ENCODE measurements at regions not wholly inside any gene's neighbourhood (a gene's known extent, or its start where the extent isn't known, plus 50 kb on each side); places are given as distances from the start of the nearest gene placed in this dataset.

- no TSS peak for BruUV-seq (replicated peaks)
- no peaks in the 10 kb centered on the region for H3K27me3 ChIP-seq (ENCODE audit: insufficient read depth, low read length)
- POLR2A ChIA-PET: no interaction called here
- H3K9me2 ChIP-seq (ENCODE audit: insufficient read depth): no peaks in the 10 kb centered on the region
- no peak overlapping the region for H3K4me3 ChIP-seq (replicated peaks in 1 of 2; ENCODE audit: low read depth in 1 of 2, low read length in 2 of 2)
- no peaks in the 10 kb centered on the region for H3K36me3 ChIP-seq (ENCODE audit: control insufficient read depth in 1 of 2, insufficient read depth in 2 of 2, low read length in 2 of 2)
- no peak overlapping the region for H2AFZ ChIP-seq (ENCODE audit: low read depth, low read length, poor library complexity, severe bottlenecking)
- CTCF ChIA-PET: no interaction called here
- no peaks in the 10 kb centered on the region for H3K9me3 ChIP-seq (ENCODE audit: control insufficient read depth in 1 of 2, insufficient read depth in 1 of 2, low read depth in 1 of 2, low read length in 2 of 2)
- H3K4me1 ChIP-seq (ENCODE audit: control insufficient read depth in 1 of 2, insufficient read depth in 2 of 2, low read length in 2 of 2): no peaks in the 10 kb centered on the region
- H3K79me2 ChIP-seq (ENCODE audit: insufficient read depth, low read length): no peaks in the 10 kb centered on the region
- no peaks in the 10 kb centered on the region for H4K20me1 ChIP-seq (ENCODE audit: insufficient read depth)
- no peak overlapping the region for H3K27ac ChIP-seq (ENCODE audit: low read depth, low read length)
- intact Hi-C loops (cut with micrococcal nuclease): no loop called here
- RAD21 ChIA-PET (ENCODE audit: low non-redundant PET in 1 of 2, low total read pairs in 2 of 2, uncharacterized antibody in 2 of 2, unreplicated experiment in 2 of 2): no interaction called here
- DNase-seq (ENCODE audit: low read depth, low spot score): no peak
- ATAC-seq: no peak
- no peak overlapping the region for H3K9ac ChIP-seq (ENCODE audit: low read length)
- no peak overlapping the region for H3K4me2 ChIP-seq (ENCODE audit: low read length)
- no peak for TF ChIP-seq ELF1 (IDR thresholded peaks at IDR 0.05; ENCODE audit: borderline replicate concordance, low read depth)
- no peak for TF ChIP-seq ZNF274 (IDR thresholded peaks at IDR 0.05; ENCODE audit: low read depth, low read length)
- no peak for TF ChIP-seq POLR2A (IDR thresholded peaks at IDR 0.05; ENCODE audit: borderline replicate concordance, extremely low read depth, insufficient read depth, insufficient read length)
- TF ChIP-seq SRF (IDR thresholded peaks at IDR 0.05; ENCODE audit: low read depth): no peak
- no peak for TF ChIP-seq MAX (IDR thresholded peaks at IDR 0.05)
Measured at GRCh38 chr13:104416973-104417372, 1350.8 kb upstream of the SLC10A2 start.

- H3K27ac ChIP-seq (ENCODE audit: low read depth, low read length): no peak overlapping the region
- H3K79me2 ChIP-seq (ENCODE audit: insufficient read depth, low read length): no peaks in the 10 kb centered on the region
- no peak for ATAC-seq
- H3K36me3 ChIP-seq (ENCODE audit: control insufficient read depth in 1 of 2, insufficient read depth in 2 of 2, low read length in 2 of 2): no peaks in the 10 kb centered on the region
- H3K9me2 ChIP-seq (ENCODE audit: insufficient read depth): no peaks in the 10 kb centered on the region
- POLR2A ChIA-PET: no interaction called here
- no peak overlapping the region for H3K4me2 ChIP-seq (ENCODE audit: low read length)
- CTCF ChIA-PET: no interaction called here
- RAD21 ChIA-PET (ENCODE audit: low non-redundant PET in 1 of 2, low total read pairs in 2 of 2, uncharacterized antibody in 2 of 2, unreplicated experiment in 2 of 2): no interaction called here
- no peak for DNase-seq (ENCODE audit: low read depth, low spot score)
- H3K4me1 ChIP-seq (ENCODE audit: control insufficient read depth in 1 of 2, insufficient read depth in 2 of 2, low read length in 2 of 2): no peaks in the 10 kb centered on the region
- intact Hi-C loops (cut with micrococcal nuclease): no loop called here
- no peak for TF ChIP-seq REST (IDR thresholded peaks at IDR 0.05; ENCODE audit: low read depth)
- no peak for TF ChIP-seq TCF7L2 (IDR thresholded peaks at IDR 0.05; ENCODE audit: borderline replicate concordance, extremely low read depth, insufficient read depth, insufficient read length)
- TF ChIP-seq ZNF274 (IDR thresholded peaks at IDR 0.05; ENCODE audit: low read depth, low read length): no peak
- TF ChIP-seq SIN3A (IDR thresholded peaks at IDR 0.05; ENCODE audit: low read depth): no peak
- TF ChIP-seq SP1 (IDR thresholded peaks at IDR 0.05; ENCODE audit: low read depth): no peak
- no peak for TF ChIP-seq POLR2A (IDR thresholded peaks at IDR 0.05; ENCODE audit: borderline replicate concordance, extremely low read depth, insufficient read depth, insufficient read length)
- TF ChIP-seq YY1 (IDR thresholded peaks at IDR 0.05; ENCODE audit: extremely low read depth, insufficient replicate concordance, low read depth, low read length): no peak
- TF ChIP-seq ELF1 (IDR thresholded peaks at IDR 0.05; ENCODE audit: borderline replicate concordance, low read depth): no peak
- TF ChIP-seq CTCF (IDR thresholded peaks at IDR 0.05 in 2 of 3, conservative IDR thresholded peaks at IDR 0.05 in 1 of 3; ENCODE audit: borderline replicate concordance in 1 of 3, insufficient read depth in 1 of 3, low read depth in 2 of 3, low read length in 2 of 3): no peak
- no peak for TF ChIP-seq FOSL1 (IDR thresholded peaks at IDR 0.05; ENCODE audit: low read depth)
- no peak for TF ChIP-seq CEBPB (IDR thresholded peaks at IDR 0.05; ENCODE audit: low read depth)
- TF ChIP-seq SRF (IDR thresholded peaks at IDR 0.05; ENCODE audit: low read depth): no peak
- H3K4me3 ChIP-seq (replicated peaks in 1 of 2; ENCODE audit: low read depth in 1 of 2, low read length in 2 of 2): no peak overlapping the region
- BruUV-seq (replicated peaks): no TSS peak
- H2AFZ ChIP-seq (ENCODE audit: low read depth, low read length, poor library complexity, severe bottlenecking): no peak overlapping the region
- no peak overlapping the region for H3K9ac ChIP-seq (ENCODE audit: low read length)
- no peaks in the 10 kb centered on the region for H4K20me1 ChIP-seq (ENCODE audit: insufficient read depth)
- H3K9me3 ChIP-seq (ENCODE audit: control insufficient read depth in 1 of 2, insufficient read depth in 1 of 2, low read depth in 1 of 2, low read length in 2 of 2): no peaks in the 10 kb centered on the region
- H3K27me3 ChIP-seq (ENCODE audit: insufficient read depth, low read length): no peaks in the 10 kb centered on the region
Measured at GRCh38 chr13:104414771-104415170, 1348.6 kb upstream of the SLC10A2 start.

Measured in HCT116 (cell line).